Endothelial cell of umbilical vein (primary cell): ENCODE measurements at regions not wholly inside any gene's neighbourhood (a gene's known extent, or its start where the extent isn't known, plus 50 kb on each side); places are given as distances from the start of the nearest gene placed in this dataset.

Experiments used
- BruUV-seq: library from RNA; stranded (reverse); fragments of 400-500 nt; replicated peaks from 2 replicates; lab custom pipeline; 2021; lab: Mats Ljungman, UMichigan
- CTCF ChIA-PET: fragments of 300-600, 350-600 bp; sonication (Branson Sonifier 250); formaldehyde crosslinking; loops from one replicate; lab custom pipeline; 2021; ENCODE audit warnings: antibody characterized with exemption, inconsistent platforms; lab: Charles Lee
- POLR2A ChIA-PET: fragments of 300-600, 350-600 bp; sonication (Branson Sonifier 250); formaldehyde crosslinking; loops from one replicate; lab custom pipeline; 2021; ENCODE audit warnings: antibody characterized with exemption, inconsistent platforms; lab: Charles Lee
- DNase-seq: peaks from one replicate; pipeline ENCODE4 v3.0.0-alpha.2; 2011; ENCODE audit warnings: low read depth, low spot score
- FAIRE-seq: peaks from 2 replicates; lab custom pipeline; 2011; peaks lifted over from hg19 to GRCh38; lab: Jason Lieb, UNC
- H2AFZ ChIP-seq: 2 replicates; pipeline ENCODE4 v1.6.0; 2012; ENCODE audit warnings: low read depth, low read length, control low read depth, inconsistent platforms
- H3K27ac ChIP-seq: 2 replicates; pipeline ENCODE4 v1.5.1; 2011; ENCODE audit warnings: low read depth, mild to moderate bottlenecking, control low read depth, low read length, moderate library complexity; ENCODE audit not compliant: insufficient read depth
- H3K27me3 ChIP-seq, 2 experiments: 2 replicates each; pipeline versions ENCODE4 v1.6.0 to v1.6.1; 2011; ENCODE audit warnings: low read length in 2 of 2, mixed read lengths in 1 of 2; ENCODE audit not compliant: control insufficient read depth in 2 of 2, insufficient read depth in 2 of 2
- H3K36me3 ChIP-seq, 2 experiments: 2 replicates in 1 of 2; 3 replicates in 1 of 2; pipeline ENCODE4 v1.5.1; 2011; ENCODE audit warnings: low read length in 2 of 2, mild to moderate bottlenecking in 1 of 2, moderate library complexity in 1 of 2; ENCODE audit not compliant: control insufficient read depth in 2 of 2, insufficient read depth in 2 of 2; ENCODE audit errors: extremely low read depth in 1 of 2
- H3K4me1 ChIP-seq: 3 replicates; pipeline ENCODE4 v1.5.1; 2011; ENCODE audit warnings: mild to moderate bottlenecking, low read length; ENCODE audit not compliant: control insufficient read depth, insufficient read depth; ENCODE audit errors: extremely low read depth
- H3K4me2 ChIP-seq: 2 replicates; pipeline ENCODE4 v1.6.1; 2011; ENCODE audit warnings: low read length, control low read depth, mixed read lengths; ENCODE audit not compliant: insufficient read depth
- H3K4me3 ChIP-seq, 3 experiments: fragments of 200-600 bp in 1 of 3; sonication (generic), shearing (Covaris generic) in 1 of 3; replicated peaks in 1 of 3; 2 replicates each; pipeline ENCODE4 v1.5.1; 2011 to 2016; ENCODE audit warnings: control low read depth in 3 of 3, low read length in 3 of 3, mild to moderate bottlenecking in 2 of 3, inconsistent platforms in 1 of 3, low read depth in 1 of 3, moderate library complexity in 1 of 3; ENCODE audit not compliant: insufficient read depth in 1 of 3
- H3K79me2 ChIP-seq: 2 replicates; pipeline ENCODE4 v1.6.0; 2012; ENCODE audit warnings: low read length, inconsistent platforms; ENCODE audit not compliant: control insufficient read depth, insufficient read depth
- H3K9ac ChIP-seq: replicated peaks from 2 replicates; pipeline ENCODE3; 2011; ENCODE audit warnings: low read length, control low read depth; ENCODE audit not compliant: insufficient read depth; ENCODE audit errors: extremely low read depth
- H3K9me1 ChIP-seq: replicated peaks from 3 replicates; pipeline ENCODE4 v1.6.0; 2011; ENCODE audit warnings: mild to moderate bottlenecking, low read length; ENCODE audit not compliant: control insufficient read depth, insufficient read depth; ENCODE audit errors: extremely low read depth
- H3K9me3 ChIP-seq: replicated peaks from 2 replicates; pipeline ENCODE4 v1.5.1; 2012; ENCODE audit warnings: low read length, inconsistent platforms; ENCODE audit not compliant: control insufficient read depth, insufficient read depth
- H4K20me1 ChIP-seq: replicated peaks from 2 replicates; pipeline ENCODE3; 2011; ENCODE audit warnings: mild to moderate bottlenecking, low read length; ENCODE audit not compliant: control insufficient read depth, insufficient read depth; ENCODE audit errors: extremely low read depth
- EZH2 ChIP-seq: IDR thresholded peaks from 2 replicates; pipeline ENCODE4 v1.6.1; 2012; ENCODE audit warnings: borderline replicate concordance, low read depth, mild to moderate bottlenecking, moderate library complexity, low read length, inconsistent platforms; ENCODE audit not compliant: severe bottlenecking
- FOS ChIP-seq: IDR thresholded peaks from 2 replicates; pipeline ENCODE4 v1.6.1; 2011; ENCODE audit warnings: mild to moderate bottlenecking, low read length, moderate library complexity, borderline replicate concordance; ENCODE audit not compliant: insufficient read depth
- GATA2 ChIP-seq: IDR thresholded peaks from 2 replicates; pipeline ENCODE4 v1.7.0; 2011; ENCODE audit warnings: low read depth, mild to moderate bottlenecking, moderate library complexity, mixed read lengths, low read length; ENCODE audit not compliant: insufficient read length, insufficient read depth
- JUN ChIP-seq: IDR thresholded peaks from 2 replicates; pipeline ENCODE4 v1.6.1; 2011; ENCODE audit warnings: borderline replicate concordance, low read depth; ENCODE audit not compliant: insufficient read length, insufficient read depth
- POLR2AphosphoS5 ChIP-seq: IDR thresholded peaks from 2 replicates; pipeline ENCODE4 v1.6.1; 2012; ENCODE audit warnings: low read depth, mild to moderate bottlenecking, control low read depth, low read length, moderate library complexity; ENCODE audit not compliant: insufficient read depth
- dilution Hi-C: fragments of 300-500 bp; cut with MboI; formaldehyde crosslinking; loops from one replicate; pipeline ENCODE4 v1.15.0; 2019; ENCODE audit warnings: low sequenced_read_pairs; ENCODE audit not compliant: extremely low pct_ligation_motif_present
- intact Hi-C: fragments of 100-400 bp; cut with micrococcal nuclease; formaldehyde crosslinking; loops from one replicate; pipeline ENCODE4 v1.10.0; 2022
- TF ChIP-seq, protein P1 (sequence below), 2 donors: IDR thresholded peaks; 1 replicate in 1 of 2; 2 replicates in 1 of 2; pipeline ENCODE4 v1.5.1; 2011; ENCODE audit warnings: low read length in 2 of 2, mild to moderate bottlenecking in 2 of 2, moderate library complexity in 2 of 2, control low read depth in 1 of 2, inconsistent platforms in 1 of 2, low read depth in 1 of 2; ENCODE audit not compliant: insufficient read depth in 1 of 2; ENCODE audit errors: extremely low read depth in 1 of 2
- TF ChIP-seq, protein P2 (sequence below): IDR thresholded peaks from 2 replicates; pipeline ENCODE4 v1.6.1; 2011; ENCODE audit not compliant: insufficient read depth, insufficient read length

DNA sequence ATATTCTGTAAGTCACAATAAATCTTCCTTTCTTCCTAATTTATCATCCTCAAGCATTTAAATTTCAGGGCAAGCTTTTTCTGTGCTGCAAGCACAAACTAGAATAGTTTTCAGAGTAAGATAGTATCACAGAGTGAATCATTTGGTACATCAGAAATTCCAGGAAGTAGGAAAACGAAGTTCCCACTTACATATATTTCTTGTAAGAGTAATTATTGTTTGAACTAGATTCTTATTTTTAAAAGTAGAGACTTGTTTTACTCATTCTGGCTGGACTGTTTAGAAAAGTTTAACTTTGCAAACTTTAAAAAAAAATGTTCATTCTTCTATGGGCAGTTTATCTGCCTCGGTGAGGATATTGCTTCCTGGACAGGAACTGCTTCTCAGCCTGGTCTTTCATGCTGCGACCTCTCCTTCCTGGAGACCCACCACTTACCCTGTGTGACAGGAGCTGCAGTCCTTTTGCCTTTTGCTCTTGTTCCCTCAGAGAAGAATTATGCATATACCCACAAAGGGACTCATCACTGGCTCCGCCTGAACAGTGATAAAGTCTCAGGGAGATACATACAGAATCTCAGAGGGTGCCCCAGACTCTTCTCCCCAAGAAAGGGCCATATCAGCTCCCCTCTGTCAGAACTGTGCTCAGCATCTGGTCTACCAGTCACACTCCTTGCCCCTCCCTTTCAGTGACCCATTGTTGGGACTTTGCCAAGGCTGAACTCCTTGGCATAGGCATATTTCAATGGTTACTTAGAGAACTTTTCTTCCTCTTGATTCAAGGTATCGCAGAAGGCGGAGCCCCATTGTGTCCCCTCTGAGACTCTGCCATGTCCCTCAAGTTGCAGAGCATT is 102.7 kb upstream of the CD55 start:
- dilution Hi-C loops, result no loop called here
- Histone ChIP-seq H4K20me1 (no peaks in the 10 kb centered on the region), H3K4me1 (peaks cover 23% of the 10 kb centered on the region), H3K9me3 (no peaks in the 10 kb centered on the region), H2AFZ (peak overlapping the region; percentile 72), H3K9ac (peak overlapping the region; percentile 10), H3K36me3 (no peaks in the 10 kb centered on the region), H3K9me1 (no peaks in the 10 kb centered on the region), H3K27ac (peak overlapping the region; percentile 57), H3K79me2 (no peaks in the 10 kb centered on the region), H3K27me3 (no peaks in the 10 kb centered on the region), H3K4me3 (no peak overlapping the region), H3K4me2 (peak overlapping the region; percentile 87)
- POLR2A ChIA-PET, result no interaction called here
- CTCF ChIA-PET, result interaction anchor here (0.6 to 1.0 kb wide), 3 partner anchors 11 to 578 kb away, joined by 3 to 7 read pairs (median 3); no protein-coding TSS in a partner anchor
- FAIRE-seq (peak; percentile 71), DNase-seq (peak; percentile 62)
- intact Hi-C loops, result loop anchor here (1.0 kb wide), 1 partner anchor 13 kb away; no protein-coding TSS in a partner anchor
- BruUV-seq, result no TSS peak
- TF ChIP-seq FOS, result peak; percentile 47
- TF ChIP-seq, protein P1, sequence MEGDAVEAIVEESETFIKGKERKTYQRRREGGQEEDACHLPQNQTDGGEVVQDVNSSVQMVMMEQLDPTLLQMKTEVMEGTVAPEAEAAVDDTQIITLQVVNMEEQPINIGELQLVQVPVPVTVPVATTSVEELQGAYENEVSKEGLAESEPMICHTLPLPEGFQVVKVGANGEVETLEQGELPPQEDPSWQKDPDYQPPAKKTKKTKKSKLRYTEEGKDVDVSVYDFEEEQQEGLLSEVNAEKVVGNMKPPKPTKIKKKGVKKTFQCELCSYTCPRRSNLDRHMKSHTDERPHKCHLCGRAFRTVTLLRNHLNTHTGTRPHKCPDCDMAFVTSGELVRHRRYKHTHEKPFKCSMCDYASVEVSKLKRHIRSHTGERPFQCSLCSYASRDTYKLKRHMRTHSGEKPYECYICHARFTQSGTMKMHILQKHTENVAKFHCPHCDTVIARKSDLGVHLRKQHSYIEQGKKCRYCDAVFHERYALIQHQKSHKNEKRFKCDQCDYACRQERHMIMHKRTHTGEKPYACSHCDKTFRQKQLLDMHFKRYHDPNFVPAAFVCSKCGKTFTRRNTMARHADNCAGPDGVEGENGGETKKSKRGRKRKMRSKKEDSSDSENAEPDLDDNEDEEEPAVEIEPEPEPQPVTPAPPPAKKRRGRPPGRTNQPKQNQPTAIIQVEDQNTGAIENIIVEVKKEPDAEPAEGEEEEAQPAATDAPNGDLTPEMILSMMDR (IDR thresholded peaks at IDR 0.05; ENCODE audit: extremely low read depth in 1 of 2, insufficient read depth in 1 of 2, low read depth in 1 of 2, low read length in 2 of 2), result no peak
- no peak for TF ChIP-seq EZH2
- TF ChIP-seq, protein P2, sequence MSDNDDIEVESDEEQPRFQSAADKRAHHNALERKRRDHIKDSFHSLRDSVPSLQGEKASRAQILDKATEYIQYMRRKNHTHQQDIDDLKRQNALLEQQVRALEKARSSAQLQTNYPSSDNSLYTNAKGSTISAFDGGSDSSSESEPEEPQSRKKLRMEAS, result no peak
- TF ChIP-seq JUN, result no peak
- peak; percentile 56 for TF ChIP-seq GATA2
- TF ChIP-seq POLR2AphosphoS5, result no peak
